GM12872 (cell line): ENCODE measurements at regions not wholly inside any gene's neighbourhood (a gene's known extent, or its start where the extent isn't known, plus 50 kb on each side); places are given as distances from the start of the nearest gene placed in this dataset.

ENCODE experiments used
- CTCF ChIP-seq: IDR thresholded peaks from 3 replicates; pipeline ENCODE4 v1.5.1; 2011; ENCODE audit warnings: low read depth, mild to moderate bottlenecking, low read length, moderate library complexity; ENCODE audit not compliant: insufficient read depth

- no peak for TF ChIP-seq CTCF
Observed at GRCh38 chr1:23614032-23614660, 54.8 kb upstream of the ID3 start.

GRCh38 chr1:23613191-23614031 is 54.1 kb upstream of the ID3 start:
- no peak for TF ChIP-seq CTCF

GRCh38 chr1:23611601-23612327 is 52.5 kb upstream of the ID3 start:
- TF ChIP-seq CTCF, result no peak

- TF ChIP-seq CTCF, result no peak
Observed at GRCh38 chr1:23610677-23611076, 51.4 kb upstream of the ID3 start.

GRCh38 chr1:23609971-23610370 is 50.7 kb upstream of the ID3 start:
- no peak for TF ChIP-seq CTCF
